HCT116 (cell line): ENCODE measurements at regions not wholly inside any gene's neighbourhood (a gene's known extent, or its start where the extent isn't known, plus 50 kb on each side); places are given as distances from the start of the nearest gene placed in this dataset.

ENCODE experiments used
- ATAC-seq: fragments of 200-7000 bp; cut with Tn5 transposase; 2 replicates; pipeline ENCODE4 v1.9.1; 2020; ENCODE audit warnings: mild to moderate bottlenecking, moderate library complexity
- BruUV-seq: library from RNA; stranded (reverse); fragments of 400-500 nt; replicated peaks from 2 replicates; lab custom pipeline; 2021; lab: Mats Ljungman, UMichigan
- CTCF ChIA-PET: fragments of 300-600 bp; sonication (Branson Sonifier 250); formaldehyde crosslinking; loops from one replicate; lab custom pipeline; 2021; ENCODE audit warnings: antibody characterized with exemption; lab: Charles Lee
- POLR2A ChIA-PET: fragments of 300-600, 350-600 bp; sonication (Branson Sonifier 250); formaldehyde crosslinking; loops from one replicate; lab custom pipeline; 2021; ENCODE audit warnings: antibody characterized with exemption; lab: Charles Lee
- RAD21 ChIA-PET, 2 experiments: fragments of 300-600 bp; sonication (Branson Sonifier 250); formaldehyde crosslinking; loops; one replicate each; lab custom pipeline; 2023; ENCODE audit warnings: low total read pairs in 2 of 2; ENCODE audit not compliant: uncharacterized antibody in 2 of 2, unreplicated experiment in 2 of 2, low non-redundant PET in 1 of 2; lab: Charles Lee
- DNase-seq: peaks from one replicate; pipeline ENCODE4 v3.0.0-alpha.2; 2010; ENCODE audit warnings: low read depth, low spot score
- H2AFZ ChIP-seq: fragments of 200-600 bp; shearing (Covaris generic), sonication (generic); 2 replicates; pipeline ENCODE4 v1.6.1; 2017; ENCODE audit warnings: low read depth, mixed run types, mixed read lengths, antibody characterized with exemption, low read length; ENCODE audit not compliant: poor library complexity, severe bottlenecking
- H3K27ac ChIP-seq: 2 replicates; pipeline ENCODE4 v1.5.1; 2012; ENCODE audit warnings: low read depth, low read length
- H3K27me3 ChIP-seq: fragments of 200-600 bp; sonication (generic); 2 replicates; pipeline ENCODE4 v1.6.1; 2016; ENCODE audit warnings: mixed run types, low read length, mixed read lengths; ENCODE audit not compliant: insufficient read depth
- H3K36me3 ChIP-seq, 2 experiments: fragments of 200-500 bp in 1 of 2; fragments of 200-600 bp in 1 of 2; sonication (Bioruptor generic) in 1 of 2; sonication (generic) in 1 of 2; 2 replicates each; pipeline versions ENCODE4 v1.5.1 to v1.6.1; 2014 to 2016; ENCODE audit warnings: low read length in 2 of 2, inconsistent platforms in 1 of 2, mixed read lengths in 1 of 2, mixed run types in 1 of 2; ENCODE audit not compliant: insufficient read depth in 2 of 2, control insufficient read depth in 1 of 2
- H3K4me1 ChIP-seq, 2 experiments: fragments of 200-600 bp in 1 of 2; sonication (generic) in 1 of 2; 2 replicates each; pipeline versions ENCODE4 v1.5.1 to v1.6.1; 2012 to 2017; ENCODE audit warnings: low read length in 2 of 2, inconsistent platforms in 1 of 2, mild to moderate bottlenecking in 1 of 2, mixed read lengths in 1 of 2, mixed run types in 1 of 2, moderate library complexity in 1 of 2; ENCODE audit not compliant: insufficient read depth in 2 of 2, control insufficient read depth in 1 of 2
- H3K4me2 ChIP-seq: fragments of 200-600 bp; sonication (generic); 2 replicates; pipeline ENCODE4 v1.6.1; 2017; ENCODE audit warnings: mixed run types, low read length, mixed read lengths
- H3K4me3 ChIP-seq, 2 experiments: fragments of 200-600 bp in 1 of 2; sonication (generic) in 1 of 2; replicated peaks in 1 of 2; 2 replicates each; pipeline ENCODE4 v1.5.1; 2011 to 2016; ENCODE audit warnings: low read length in 2 of 2, control low read depth in 1 of 2, low read depth in 1 of 2, mild to moderate bottlenecking in 1 of 2, mixed read lengths in 1 of 2, mixed run types in 1 of 2
- H3K79me2 ChIP-seq: fragments of 200-600 bp; sonication (generic); 2 replicates; pipeline ENCODE4 v1.6.1; 2017; ENCODE audit warnings: mild to moderate bottlenecking, mixed run types, low read length, moderate library complexity, mixed read lengths; ENCODE audit not compliant: insufficient read depth
- H3K9ac ChIP-seq: fragments of 200-600 bp; sonication (generic); 2 replicates; pipeline ENCODE4 v1.6.1; 2016; ENCODE audit warnings: low read length, mixed read lengths
- H3K9me2 ChIP-seq: fragments of 200-600 bp; sonication (generic), shearing (Covaris generic); 2 replicates; pipeline ENCODE4 v1.6.1; 2017; ENCODE audit warnings: mixed run types, mild to moderate bottlenecking, moderate library complexity; ENCODE audit not compliant: insufficient read depth
- H3K9me3 ChIP-seq, 2 experiments: fragments of 200-500 bp in 1 of 2; fragments of 200-600 bp in 1 of 2; sonication (Bioruptor generic) in 1 of 2; sonication (generic) in 1 of 2; 2 replicates each; pipeline ENCODE4 v1.6.1; 2014 to 2017; ENCODE audit warnings: low read length in 2 of 2, mixed read lengths in 2 of 2, inconsistent platforms in 1 of 2, low read depth in 1 of 2, mild to moderate bottlenecking in 1 of 2, mixed run types in 1 of 2, moderate library complexity in 1 of 2; ENCODE audit not compliant: control insufficient read depth in 1 of 2, insufficient read depth in 1 of 2
- H4K20me1 ChIP-seq: fragments of 200-600 bp; sonication (generic), shearing (Covaris generic); 2 replicates; pipeline ENCODE4 v1.6.1; 2017; ENCODE audit warnings: mixed run types, mild to moderate bottlenecking, moderate library complexity; ENCODE audit not compliant: insufficient read depth
- ATF3 ChIP-seq: IDR thresholded peaks from 2 replicates; pipeline ENCODE4 v1.6.1; 2012
- CBX3 ChIP-seq: IDR thresholded peaks from 2 replicates; pipeline ENCODE4 v1.6.1; 2012; ENCODE audit warnings: low read depth
- CEBPB ChIP-seq: IDR thresholded peaks from 2 replicates; pipeline ENCODE4 v1.6.1; 2012; ENCODE audit warnings: low read depth
- CTCF ChIP-seq, 3 experiments: fragments of 200-600 bp in 1 of 3; sonication (generic) in 1 of 3; IDR thresholded peaks in 2 of 3; conservative IDR thresholded peaks in 1 of 3; 2 replicates each; pipeline ENCODE4 v1.5.1; 2012 to 2017; ENCODE audit warnings: low read depth in 2 of 3, low read length in 2 of 3, antibody characterized with exemption in 1 of 3, borderline replicate concordance in 1 of 3, control low read depth in 1 of 3, mild to moderate bottlenecking in 1 of 3, mixed read lengths in 1 of 3, mixed run types in 1 of 3, moderate library complexity in 1 of 3; ENCODE audit not compliant: insufficient read depth in 1 of 3
- EGR1 ChIP-seq: IDR thresholded peaks from 2 replicates; pipeline ENCODE4 v1.6.1; 2012; ENCODE audit warnings: low read depth
- ELF1 ChIP-seq: IDR thresholded peaks from 2 replicates; pipeline ENCODE4 v1.6.1; 2012; ENCODE audit warnings: low read depth, borderline replicate concordance
- EZH2 ChIP-seq: fragments of 200-600 bp; sonication (generic); IDR thresholded peaks from 2 replicates; pipeline ENCODE4 v1.6.1; 2017; ENCODE audit warnings: antibody characterized with exemption, mixed run types
- EZH2phosphoT487 ChIP-seq: fragments of 200-600 bp; IDR thresholded peaks from 2 replicates; pipeline ENCODE4 v1.6.1; 2018; ENCODE audit warnings: antibody characterized with exemption, borderline replicate concordance
- JUND ChIP-seq: IDR thresholded peaks from 2 replicates; pipeline ENCODE4 v1.6.1; 2012
- MAX ChIP-seq: IDR thresholded peaks from 2 replicates; pipeline ENCODE4 v1.6.1; 2012
- POLR2A ChIP-seq: IDR thresholded peaks from 2 replicates; pipeline ENCODE4 v1.7.0; 2011; ENCODE audit warnings: borderline replicate concordance; ENCODE audit not compliant: insufficient read depth, insufficient read length; ENCODE audit errors: extremely low read depth
- POLR2AphosphoS5 ChIP-seq: IDR thresholded peaks from 2 replicates; pipeline ENCODE4 v1.6.1; 2011; ENCODE audit warnings: mild to moderate bottlenecking, low read depth, low read length, moderate library complexity
- REST ChIP-seq: IDR thresholded peaks from 2 replicates; pipeline ENCODE4 v1.6.1; 2012; ENCODE audit warnings: low read depth
- SP1 ChIP-seq: IDR thresholded peaks from 2 replicates; pipeline ENCODE4 v1.6.1; 2012; ENCODE audit warnings: low read depth
- SRF ChIP-seq: IDR thresholded peaks from 2 replicates; pipeline ENCODE4 v1.6.1; 2012; ENCODE audit warnings: low read depth
- TCF7L2 ChIP-seq: IDR thresholded peaks from 2 replicates; pipeline ENCODE4 v1.7.0; 2011; ENCODE audit warnings: borderline replicate concordance, inconsistent platforms; ENCODE audit not compliant: insufficient read depth, insufficient read length; ENCODE audit errors: extremely low read depth
- YY1 ChIP-seq: IDR thresholded peaks from 2 replicates; pipeline ENCODE4 v1.6.1; 2011; ENCODE audit warnings: low read length, low read depth, moderate library complexity, mild to moderate bottlenecking; ENCODE audit not compliant: insufficient replicate concordance; ENCODE audit errors: extremely low read depth
- ZBTB33 ChIP-seq: IDR thresholded peaks from 2 replicates; pipeline ENCODE4 v1.6.1; 2011; ENCODE audit warnings: mild to moderate bottlenecking, low read length, moderate library complexity; ENCODE audit not compliant: insufficient replicate concordance; ENCODE audit errors: extremely low read depth
- ZNF274 ChIP-seq: fragments of 200-500 bp; sonication (Bioruptor generic); IDR thresholded peaks from 2 replicates; pipeline ENCODE4 v1.6.1; 2014; ENCODE audit warnings: mild to moderate bottlenecking, low read depth, low read length, inconsistent platforms
- intact Hi-C: fragments of 100-400 bp; cut with micrococcal nuclease; formaldehyde crosslinking; loops from 2 replicates; pipeline ENCODE4 v1.10.0; 2022

GRCh38 chr9:90958328-90958727, 156.7 kb downstream of the SYK start:
- H3K9me2 ChIP-seq = no peaks in the 10 kb centered on the region
- no peaks in the 10 kb centered on the region for H3K27me3 ChIP-seq
- ATAC-seq = no peak
- ChIA-PET RAD21 (no interaction called here), POLR2A (no interaction called here), CTCF (no interaction called here)
- H3K79me2 ChIP-seq = no peaks in the 10 kb centered on the region
- H3K9me3 ChIP-seq = no peaks in the 10 kb centered on the region
- no peaks in the 10 kb centered on the region for H3K4me1 ChIP-seq
- no TSS peak for BruUV-seq
- no peak overlapping the region for H3K27ac ChIP-seq
- intact Hi-C loops = no loop called here
- H4K20me1 ChIP-seq = no peaks in the 10 kb centered on the region
- H2AFZ ChIP-seq = no peak overlapping the region
- TF ChIP-seq POLR2A (no peak), SP1 (no peak), ATF3 (no peak), CBX3 (no peak), ZBTB33 (no peak), POLR2AphosphoS5 (no peak), EGR1 (no peak), ZNF274 (no peak), CTCF (IDR thresholded peaks at IDR 0.05 in 2 of 3, conservative IDR thresholded peaks at IDR 0.05 in 1 of 3; ENCODE audit: borderline replicate concordance in 1 of 3, insufficient read depth in 1 of 3, low read depth in 2 of 3, low read length in 2 of 3) (no peak), TCF7L2 (no peak), YY1 (no peak), REST (no peak), SRF (no peak), ELF1 (no peak), MAX (no peak), CEBPB (no peak), EZH2phosphoT487 (no peak), JUND (no peak), EZH2 (no peak)
- H3K4me2 ChIP-seq = no peak overlapping the region
- no peak overlapping the region for H3K4me3 ChIP-seq
- H3K36me3 ChIP-seq = no peaks in the 10 kb centered on the region
- no peak for DNase-seq
- H3K9ac ChIP-seq = no peak overlapping the region
